ENCODE measurements at regions not wholly inside any gene's neighbourhood (a gene's known extent, or its start where the extent isn't known, plus 50 kb on each side); places are given as distances from the start of the nearest gene placed in this dataset.

- no peaks in the 10 kb centered on the region for H4K20me1 ChIP-seq (ENCODE audit: insufficient read depth, poor library complexity, severe bottlenecking)
- no peaks in the 10 kb centered on the region for H3K9me2 ChIP-seq (replicated peaks; ENCODE audit: insufficient read depth)
- TF ChIP-seq CTCF (IDR thresholded peaks at IDR 0.05; ENCODE audit: poor library complexity) (no peak), EZH2phosphoT487 (IDR thresholded peaks at IDR 0.05; ENCODE audit: low read depth, severe bottlenecking, unreplicated experiment) (no peak), EZH2 (IDR thresholded peaks at IDR 0.05; ENCODE audit: borderline replicate concordance) (no peak)
- no peak overlapping the region for H3K4me3 ChIP-seq
- H3K27ac ChIP-seq, result no peak overlapping the region
- no peaks in the 10 kb centered on the region for H3K79me2 ChIP-seq
- no peak for DNase-seq (ENCODE audit: low spot score)
- no peaks in the 10 kb centered on the region for H3K9me3 ChIP-seq (ENCODE audit: low read depth)
- H3K36me3 ChIP-seq (replicated peaks; ENCODE audit: insufficient read depth, low read depth), result no peaks in the 10 kb centered on the region
- no peaks in the 10 kb centered on the region for H3K4me1 ChIP-seq (ENCODE audit: insufficient read depth)
- H2AFZ ChIP-seq, result no peak overlapping the region
- H3K4me2 ChIP-seq, result no peak overlapping the region
- 48% methylated on average over 1 of the region's 1 CpG for WGBS (ENCODE audit: low lambda C conversion rate, missing lambda C conversion rate)
- H3K27me3 ChIP-seq, result no peaks in the 10 kb centered on the region
Observed at GRCh38 chr6:93079061-93079460, 340.3 kb downstream of the EPHA7 start.

- no peaks in the 10 kb centered on the region for H3K36me3 ChIP-seq (replicated peaks; ENCODE audit: insufficient read depth, low read depth)
- no peaks in the 10 kb centered on the region for H3K27me3 ChIP-seq
- no peaks in the 10 kb centered on the region for H3K4me1 ChIP-seq (ENCODE audit: insufficient read depth)
- no peaks in the 10 kb centered on the region for H3K9me2 ChIP-seq (replicated peaks; ENCODE audit: insufficient read depth)
- H3K9me3 ChIP-seq (ENCODE audit: low read depth), result no peaks in the 10 kb centered on the region
- no peak overlapping the region for H2AFZ ChIP-seq
- no peaks in the 10 kb centered on the region for H3K79me2 ChIP-seq
- 93% methylated on average over 5 of the region's 5 CpGs for WGBS (ENCODE audit: low lambda C conversion rate, missing lambda C conversion rate)
- no peak overlapping the region for H3K27ac ChIP-seq
- TF ChIP-seq CTCF (IDR thresholded peaks at IDR 0.05; ENCODE audit: poor library complexity) (no peak), EZH2 (IDR thresholded peaks at IDR 0.05; ENCODE audit: borderline replicate concordance) (no peak), EZH2phosphoT487 (IDR thresholded peaks at IDR 0.05; ENCODE audit: low read depth, severe bottlenecking, unreplicated experiment) (no peak)
- no peaks in the 10 kb centered on the region for H4K20me1 ChIP-seq (ENCODE audit: insufficient read depth, poor library complexity, severe bottlenecking)
- H3K4me2 ChIP-seq, result no peak overlapping the region
- H3K4me3 ChIP-seq, result no peak overlapping the region
- DNase-seq (ENCODE audit: low spot score), result no peak
Observed at GRCh38 chr6:93073811-93074210, 345.5 kb downstream of the EPHA7 start.

GRCh38 chr6:93069856-93070255 lies 349.5 kb downstream of the EPHA7 start:
- H3K79me2 ChIP-seq, result no peaks in the 10 kb centered on the region
- no peaks in the 10 kb centered on the region for H3K9me2 ChIP-seq (replicated peaks; ENCODE audit: insufficient read depth)
- H3K27ac ChIP-seq, result no peak overlapping the region
- no peak overlapping the region for H3K4me3 ChIP-seq
- no peaks in the 10 kb centered on the region for H3K9me3 ChIP-seq (ENCODE audit: low read depth)
- TF ChIP-seq CTCF (IDR thresholded peaks at IDR 0.05; ENCODE audit: poor library complexity), result no peak
- TF ChIP-seq EZH2 (IDR thresholded peaks at IDR 0.05; ENCODE audit: borderline replicate concordance), result no peak
- TF ChIP-seq EZH2phosphoT487 (IDR thresholded peaks at IDR 0.05; ENCODE audit: low read depth, severe bottlenecking, unreplicated experiment), result no peak
- no peaks in the 10 kb centered on the region for H3K4me1 ChIP-seq (ENCODE audit: insufficient read depth)
- no peak overlapping the region for H2AFZ ChIP-seq
- DNase-seq (ENCODE audit: low spot score), result no peak
- H3K4me2 ChIP-seq, result no peak overlapping the region
- no peaks in the 10 kb centered on the region for H3K27me3 ChIP-seq
- 96% methylated on average over 1 of the region's 1 CpG for WGBS (ENCODE audit: low lambda C conversion rate, missing lambda C conversion rate)
- H3K36me3 ChIP-seq (replicated peaks; ENCODE audit: insufficient read depth, low read depth), result no peaks in the 10 kb centered on the region
- H4K20me1 ChIP-seq (ENCODE audit: insufficient read depth, poor library complexity, severe bottlenecking), result no peaks in the 10 kb centered on the region

GRCh38 chr6:93059911-93060310 lies 359.4 kb downstream of the EPHA7 start:
- TF ChIP-seq CTCF (IDR thresholded peaks at IDR 0.05; ENCODE audit: poor library complexity), result no peak
- no peak for TF ChIP-seq EZH2phosphoT487 (IDR thresholded peaks at IDR 0.05; ENCODE audit: low read depth, severe bottlenecking, unreplicated experiment)
- TF ChIP-seq EZH2 (IDR thresholded peaks at IDR 0.05; ENCODE audit: borderline replicate concordance), result no peak
- Histone ChIP-seq H3K36me3 (replicated peaks; ENCODE audit: insufficient read depth, low read depth) (no peaks in the 10 kb centered on the region), H4K20me1 (ENCODE audit: insufficient read depth, poor library complexity, severe bottlenecking) (no peaks in the 10 kb centered on the region), H3K4me2 (no peak overlapping the region), H3K79me2 (no peaks in the 10 kb centered on the region), H3K4me1 (ENCODE audit: insufficient read depth) (no peaks in the 10 kb centered on the region), H3K27me3 (no peaks in the 10 kb centered on the region), H3K9me3 (ENCODE audit: low read depth) (no peaks in the 10 kb centered on the region), H3K27ac (no peak overlapping the region), H2AFZ (no peak overlapping the region), H3K4me3 (no peak overlapping the region), H3K9me2 (replicated peaks; ENCODE audit: insufficient read depth) (no peaks in the 10 kb centered on the region)
- 63% methylated on average over 3 of the region's 3 CpGs for WGBS (ENCODE audit: low lambda C conversion rate, missing lambda C conversion rate)
- no peak for DNase-seq (ENCODE audit: low spot score)

All from hepatocyte (in vitro differentiated cells).